HG03196 (cell line): ENCODE measurements at regions not wholly inside any gene's neighbourhood (a gene's known extent, or its start where the extent isn't known, plus 50 kb on each side); places are given as distances from the start of the nearest gene placed in this dataset.

Experiments used
- ATAC-seq: cut with Tn5 transposase; IDR thresholded peaks from one replicate; pipeline ENCODE4 v1.9.1; 2021; ENCODE audit not compliant: unreplicated experiment

DNA sequence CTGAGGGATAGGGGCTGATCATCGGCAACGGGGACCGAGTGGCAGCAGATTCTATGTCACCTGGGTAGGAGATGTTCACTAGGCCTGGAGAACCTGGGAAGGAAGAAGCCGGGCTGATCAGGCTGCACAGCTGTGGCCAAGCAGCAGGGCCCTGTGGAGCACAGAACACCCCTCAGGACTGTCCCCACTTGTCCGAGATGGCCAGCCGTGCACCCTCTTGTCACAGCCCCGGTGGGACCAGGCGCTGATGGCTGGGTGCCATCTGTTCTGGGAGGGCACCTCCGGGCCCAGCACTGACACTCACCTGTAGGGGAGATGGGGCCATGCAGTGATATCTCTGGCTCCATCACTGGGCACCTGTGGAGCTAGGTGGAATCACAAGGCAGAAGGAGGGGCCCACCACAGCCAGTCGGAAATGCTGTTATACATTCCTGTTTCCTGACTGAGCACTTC, 217.9 kb upstream of the RAB6C start:
- ATAC-seq: no peak

DNA sequence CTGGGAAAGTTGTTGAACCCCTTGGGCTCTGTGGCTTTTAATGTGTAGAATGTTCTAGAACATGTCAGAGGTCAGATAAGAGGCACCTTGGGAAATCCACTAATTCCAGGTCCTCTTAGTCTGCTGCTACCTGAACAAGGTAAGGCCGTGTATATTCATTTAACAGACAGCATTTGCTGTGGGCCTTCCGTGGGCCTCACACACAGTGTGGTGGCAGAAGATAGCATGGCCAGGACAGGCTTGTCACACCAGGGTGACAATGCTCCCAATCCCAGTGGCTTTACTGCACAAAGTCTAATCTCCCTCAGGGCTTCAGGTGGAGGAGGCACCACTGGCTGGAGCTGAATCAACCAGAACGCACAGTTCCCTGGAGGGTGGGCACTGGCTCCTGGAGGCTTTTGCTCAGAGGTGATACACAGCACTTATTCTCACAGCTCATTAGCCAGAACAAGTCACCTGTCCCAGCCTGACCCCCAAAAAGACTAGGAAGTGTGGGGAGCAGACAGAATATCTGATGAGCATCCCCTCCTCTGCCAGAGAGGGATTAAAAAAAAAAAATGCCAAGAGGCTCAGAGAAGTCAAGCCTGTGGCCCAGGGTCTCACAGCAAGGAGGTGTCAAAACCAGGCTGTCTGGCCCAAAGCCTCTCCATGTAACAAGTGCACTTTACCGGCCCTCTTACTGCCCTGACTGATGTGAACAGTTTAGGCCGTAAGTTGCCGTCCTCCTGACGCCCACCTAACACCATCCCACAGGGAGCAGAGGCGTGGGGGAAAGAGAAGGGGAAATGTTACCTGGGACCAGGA, 216.9 kb upstream of the RAB6C start:
- no peak for ATAC-seq

DNA sequence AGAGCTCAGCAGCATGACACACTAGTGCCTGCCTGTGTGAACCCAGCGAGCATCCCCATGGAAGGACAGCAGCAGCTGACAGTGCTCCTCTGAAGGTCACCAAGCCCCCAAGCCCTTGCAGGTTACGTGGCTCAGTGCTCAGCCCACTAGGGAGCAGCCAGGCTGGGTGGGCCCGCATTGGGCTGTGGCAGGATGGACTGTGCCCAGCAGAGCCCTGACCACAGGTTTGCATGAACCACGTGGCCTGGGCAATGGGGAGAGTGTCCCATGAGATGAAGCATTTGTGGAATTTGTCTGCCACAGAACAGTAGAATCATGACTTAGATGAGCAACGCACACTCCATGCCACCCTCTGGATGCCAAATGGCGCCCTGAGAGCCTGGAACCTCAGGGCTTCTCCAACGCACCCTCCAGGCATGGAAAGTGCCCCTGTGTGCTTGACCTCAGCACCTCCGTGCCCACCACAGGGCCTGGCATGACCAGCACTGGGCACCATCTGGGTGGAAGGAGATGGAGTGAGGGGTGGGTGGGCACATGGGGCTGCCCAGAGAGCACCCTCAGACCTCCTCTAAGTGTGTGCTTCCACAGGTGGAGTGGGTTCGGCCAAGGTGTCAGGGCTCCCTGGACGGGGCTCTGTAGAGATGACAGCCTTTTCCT, 216.1 kb upstream of the RAB6C start:
- ATAC-seq: no peak

DNA sequence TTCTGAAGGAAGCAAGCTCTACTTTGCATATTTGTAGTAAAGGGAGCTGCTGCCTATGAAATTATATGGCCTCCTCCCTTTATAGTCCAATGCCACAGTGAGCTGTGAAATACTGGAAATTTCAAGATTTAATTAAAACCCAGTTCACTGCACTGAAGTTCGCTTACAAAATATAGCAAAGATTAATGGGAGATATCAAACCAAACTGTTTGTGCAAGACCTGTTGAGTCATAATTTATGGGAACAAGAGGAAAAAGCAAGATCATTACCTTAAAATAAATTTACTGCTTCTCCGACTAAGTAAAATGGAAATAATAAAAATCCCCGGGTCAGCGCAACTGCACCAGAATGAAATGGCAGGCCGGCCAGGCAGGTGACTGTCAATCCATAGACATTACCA, 215.5 kb upstream of the RAB6C start:
- no peak for ATAC-seq

DNA sequence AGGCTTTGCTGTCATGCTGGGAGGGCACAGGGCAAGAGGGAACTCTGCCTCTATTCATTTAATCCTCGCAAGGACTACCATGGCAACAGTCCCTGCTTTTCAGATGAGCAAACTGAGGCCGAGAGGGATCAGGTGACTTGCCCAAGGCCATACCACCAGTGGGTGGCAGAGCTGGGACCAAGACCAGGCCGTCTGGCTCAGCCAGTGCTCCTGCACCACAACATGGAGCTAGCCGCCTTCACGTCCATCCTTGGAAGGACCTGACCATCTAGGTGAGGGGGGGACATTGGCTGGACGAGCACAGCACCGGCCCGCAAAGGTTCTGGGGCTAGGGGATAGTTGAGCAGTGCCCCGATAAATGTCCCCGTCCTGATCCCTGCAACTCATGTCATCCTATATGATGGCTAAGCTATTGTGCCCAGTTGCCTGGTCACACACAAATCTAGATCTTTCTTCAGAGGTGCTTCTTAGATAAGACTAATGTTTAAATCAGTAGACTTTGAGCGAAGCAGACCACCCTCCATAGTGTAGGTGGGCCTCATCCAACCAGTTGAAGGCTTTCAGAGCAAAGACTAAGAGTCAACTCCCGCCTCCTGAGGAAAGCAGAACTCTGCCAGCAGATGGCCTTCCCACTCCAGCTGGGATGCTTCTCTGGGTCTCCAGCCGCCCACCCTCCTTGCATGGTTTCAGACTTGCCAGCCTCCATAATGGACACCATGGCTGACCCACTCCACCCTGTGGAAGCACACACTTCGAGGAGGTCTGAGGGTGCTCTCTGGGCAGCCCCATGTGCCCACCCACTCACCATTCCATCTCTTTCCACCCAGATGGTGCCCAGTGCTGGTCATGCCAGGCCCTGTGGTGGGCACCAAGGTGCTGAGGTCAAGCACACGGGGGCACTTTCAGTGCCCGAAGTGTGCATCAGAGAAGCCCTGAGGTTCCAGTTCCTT, 214.8 kb upstream of the RAB6C start:
- no peak for ATAC-seq

DNA sequence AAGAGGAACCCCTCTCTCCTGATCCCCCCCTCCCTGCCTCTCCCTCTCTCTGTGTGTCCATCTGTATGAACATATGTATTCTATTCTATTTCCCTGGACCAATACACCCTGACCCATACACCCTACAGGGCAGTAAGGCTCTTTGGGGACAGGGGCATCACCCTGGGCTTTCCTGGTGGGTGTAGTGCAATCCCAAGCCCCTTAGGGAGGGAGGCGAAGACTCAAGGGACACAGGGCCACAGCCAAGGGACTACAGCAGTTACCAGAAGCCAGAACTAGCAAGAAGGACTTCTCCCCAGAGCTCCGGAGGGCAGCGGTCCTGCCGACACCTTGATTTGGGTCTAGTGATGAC, 214.2 kb upstream of the RAB6C start:
- ATAC-seq: no peak

DNA sequence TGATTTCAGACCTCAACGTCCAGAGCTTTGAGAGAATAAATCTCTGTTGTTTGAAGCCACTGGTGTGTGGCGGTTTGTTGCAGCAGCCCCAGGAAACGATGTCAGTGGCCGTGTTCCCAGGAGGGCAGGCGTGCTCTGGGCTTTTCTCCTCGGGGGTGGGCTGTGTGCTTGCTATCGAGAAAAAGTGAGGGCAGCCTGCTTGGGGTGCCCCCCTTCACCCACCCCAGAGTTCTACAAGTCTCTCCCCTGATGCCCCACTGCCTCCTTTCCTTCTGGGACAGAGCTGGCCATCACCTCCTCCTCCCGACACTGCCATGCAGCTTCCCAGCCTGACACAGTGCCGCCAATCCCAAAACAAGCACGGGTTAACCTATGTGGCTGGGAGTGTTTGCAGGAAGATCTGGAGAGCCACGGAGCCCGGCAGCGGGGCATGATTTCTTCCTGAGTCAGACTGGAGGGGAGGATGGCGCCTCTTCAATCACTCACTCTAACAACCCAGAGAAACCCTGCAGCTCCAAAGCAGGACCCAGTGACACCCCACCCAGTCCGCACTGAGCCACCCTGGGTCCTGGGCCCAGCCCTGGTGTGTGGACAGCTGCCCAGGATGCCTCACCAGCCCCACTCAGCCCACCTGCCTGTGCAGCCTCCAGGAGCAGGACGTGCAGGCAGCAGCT, 213.7 kb upstream of the RAB6C start:
- ATAC-seq: no peak

DNA sequence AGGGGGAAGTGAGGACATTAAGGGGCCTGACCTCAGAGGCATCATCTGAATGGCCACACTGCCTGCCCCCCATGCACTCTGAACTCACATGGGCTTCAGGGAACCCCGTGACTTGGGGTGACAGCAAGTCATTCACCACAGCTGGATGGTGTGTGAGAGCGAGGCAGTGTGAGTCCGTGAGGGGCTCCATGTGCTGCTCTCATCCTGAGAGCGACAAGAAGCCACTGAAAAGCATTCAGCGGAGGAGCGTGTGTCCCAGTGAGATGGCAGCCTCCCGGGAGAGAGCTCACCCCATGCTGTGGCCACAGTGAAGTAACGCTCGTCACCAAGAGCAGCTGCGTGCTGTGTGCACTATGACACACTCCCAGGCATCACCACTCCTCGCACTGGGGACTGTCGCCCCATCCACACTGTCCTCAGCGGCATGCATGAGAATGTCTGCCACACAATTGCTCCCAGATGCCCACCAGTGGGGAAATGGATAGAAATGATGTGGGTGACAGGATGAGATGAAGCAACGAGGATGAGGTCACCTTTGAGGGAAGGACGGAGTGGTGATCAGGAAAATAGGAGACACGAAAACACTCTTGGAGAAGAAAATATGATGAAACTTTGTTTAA, 213.0 kb upstream of the RAB6C start:
- no peak for ATAC-seq

DNA sequence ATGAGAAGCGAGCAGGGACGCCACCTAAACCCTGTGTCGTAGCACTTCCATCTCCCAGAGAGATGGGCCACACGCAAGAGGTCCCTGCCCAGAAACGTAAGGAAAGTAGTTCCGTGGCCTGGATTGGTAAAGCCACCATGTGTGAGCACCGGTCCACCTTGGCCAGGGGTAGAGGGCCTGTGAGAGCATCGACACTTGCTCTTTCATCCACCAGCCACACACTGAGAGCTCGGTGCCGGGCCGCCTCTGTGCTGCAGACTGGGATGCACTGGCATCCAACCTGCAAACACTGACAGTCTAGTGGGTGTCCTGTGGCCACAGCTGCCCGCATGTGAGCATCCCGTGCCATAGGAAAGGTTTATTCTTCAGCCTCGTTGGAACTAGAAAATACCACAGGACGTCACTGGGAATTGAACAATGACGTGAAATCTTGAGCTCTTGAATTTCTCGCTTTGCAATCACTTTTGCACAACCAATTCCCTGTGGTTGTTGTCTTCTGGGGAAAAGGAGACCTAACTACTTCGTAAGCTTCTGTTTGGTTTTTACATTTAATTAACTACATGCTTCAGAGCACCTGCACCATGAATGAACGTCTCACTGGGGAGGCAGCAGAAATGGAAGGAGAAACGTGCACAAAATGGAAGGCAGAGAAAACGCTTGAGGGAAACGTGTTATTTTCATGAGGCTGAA, 212.0 kb upstream of the RAB6C start:
- ATAC-seq: no peak

DNA sequence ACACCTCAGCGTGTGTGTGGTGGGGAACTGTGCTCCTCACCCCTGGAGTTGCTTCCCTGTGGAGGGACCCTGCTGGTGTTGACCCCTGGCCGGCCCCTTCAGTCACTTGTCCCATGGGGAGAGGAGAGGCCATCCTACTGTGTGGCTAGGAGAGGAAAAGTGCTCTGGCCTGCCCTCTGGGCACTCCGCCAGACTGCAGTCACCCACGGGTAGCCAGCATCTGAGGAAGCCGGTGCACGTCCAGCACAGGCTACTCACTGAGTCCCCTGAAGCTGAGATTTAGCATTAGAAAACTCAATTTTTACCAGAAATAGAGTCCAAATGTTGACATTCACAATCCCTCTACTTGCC, 211.5 kb upstream of the RAB6C start:
- no peak for ATAC-seq

DNA sequence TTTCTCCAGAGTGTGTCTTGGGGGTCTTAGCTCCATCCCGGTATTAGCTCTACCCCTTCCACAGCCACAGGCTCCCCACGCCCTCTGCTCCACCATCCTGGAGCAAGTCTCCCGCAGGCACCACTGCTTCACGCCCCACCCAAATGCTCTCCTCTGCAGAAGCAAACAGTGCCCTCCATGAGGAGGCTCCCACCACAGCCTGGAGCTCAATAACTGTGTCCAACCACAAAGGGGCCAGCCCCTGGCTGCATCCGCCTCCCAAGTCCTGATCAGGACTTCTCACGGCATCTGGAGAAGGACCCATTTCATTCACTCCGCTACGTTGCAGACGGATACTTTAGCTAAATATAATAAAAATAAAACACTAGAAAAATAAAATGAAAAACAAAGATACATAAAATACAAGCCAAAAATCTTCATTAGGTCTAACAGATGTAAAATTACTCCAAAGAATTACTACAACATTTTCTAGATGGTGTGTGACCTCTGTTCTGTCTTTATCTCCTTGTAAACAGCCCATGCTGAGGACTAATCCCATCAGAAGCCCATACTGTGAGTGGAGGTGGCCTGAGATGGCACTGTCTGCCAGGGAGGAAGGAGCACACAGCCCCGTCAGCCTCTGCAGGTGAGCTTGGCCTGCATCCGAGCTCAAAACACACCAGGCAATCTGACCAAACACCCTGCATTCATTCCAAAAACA, 210.8 kb upstream of the RAB6C start:
- ATAC-seq: no peak

DNA sequence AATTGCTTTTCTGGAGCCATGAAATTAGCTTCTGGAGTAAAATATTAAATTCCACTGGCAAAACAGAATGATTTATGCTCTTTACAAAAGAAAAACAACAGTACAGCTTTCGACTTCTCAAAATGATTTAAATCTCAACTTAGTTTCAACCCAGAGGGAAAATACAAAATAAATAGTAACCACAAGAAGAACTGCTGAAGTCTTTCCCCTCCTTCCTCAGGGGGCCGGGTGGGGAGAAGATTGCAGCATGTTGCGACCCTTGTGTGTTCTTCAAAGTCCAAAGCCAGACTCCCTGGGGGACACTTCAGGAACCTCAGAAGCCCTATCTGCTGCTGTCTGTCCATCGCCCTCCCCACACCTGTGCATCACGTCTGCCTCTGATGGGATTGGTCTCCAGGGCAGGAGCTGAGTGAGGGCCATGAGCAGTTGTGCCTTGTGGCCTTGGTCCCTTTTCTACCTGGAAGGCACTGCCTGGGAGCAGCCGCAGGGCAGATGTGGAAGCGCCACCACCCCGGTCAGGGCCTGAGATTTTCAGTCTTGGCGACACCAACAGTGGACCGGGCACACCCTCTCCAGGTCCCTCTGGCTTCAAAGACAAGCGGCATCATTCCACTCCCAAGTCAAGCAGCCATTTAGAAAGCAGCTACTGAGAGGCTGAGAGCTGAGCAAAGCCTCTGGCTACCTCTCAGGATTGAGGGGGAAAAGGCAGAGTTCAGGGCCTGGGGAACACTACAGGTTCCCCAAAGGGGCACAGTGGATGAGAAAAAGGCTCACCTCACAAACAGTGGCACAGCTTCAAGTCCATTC, 210.1 kb upstream of the RAB6C start:
- ATAC-seq: no peak

DNA sequence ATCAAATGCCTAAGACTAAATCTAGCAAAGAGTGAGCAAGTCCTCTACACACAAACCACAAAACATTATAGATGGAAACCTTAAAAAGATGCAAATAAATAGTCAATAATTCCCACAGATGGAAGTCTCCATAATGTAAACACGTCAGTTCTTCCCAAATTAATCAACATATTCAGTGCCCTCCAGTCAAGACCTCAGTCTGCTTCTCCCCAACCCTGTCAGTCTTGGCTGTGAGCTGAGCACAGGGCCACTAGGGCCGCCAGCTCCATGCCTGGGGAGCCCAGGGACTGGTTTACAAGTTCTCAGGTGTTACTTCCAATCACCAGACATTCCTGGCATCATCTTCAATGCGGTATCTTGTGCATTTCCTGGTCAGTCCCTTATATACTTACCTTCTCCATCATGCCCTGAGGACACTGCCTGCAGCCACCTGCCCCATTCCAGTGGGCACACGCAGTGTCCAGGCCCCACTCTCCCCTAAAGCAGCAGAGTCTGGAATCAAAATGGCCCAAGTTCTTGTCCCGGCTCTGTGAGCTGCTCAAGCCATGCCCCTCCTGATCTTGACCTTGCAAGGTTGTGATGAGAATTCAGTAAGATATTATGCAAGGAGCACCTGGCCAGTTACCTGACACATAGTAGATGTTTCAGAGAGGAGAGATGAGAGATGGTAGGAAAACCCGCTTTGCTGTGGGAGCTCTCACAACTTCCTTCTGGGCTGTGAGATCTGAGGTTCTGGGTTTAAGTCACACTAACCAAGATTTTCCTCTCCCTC, 207.9 kb upstream of the RAB6C start:
- no peak for ATAC-seq

DNA sequence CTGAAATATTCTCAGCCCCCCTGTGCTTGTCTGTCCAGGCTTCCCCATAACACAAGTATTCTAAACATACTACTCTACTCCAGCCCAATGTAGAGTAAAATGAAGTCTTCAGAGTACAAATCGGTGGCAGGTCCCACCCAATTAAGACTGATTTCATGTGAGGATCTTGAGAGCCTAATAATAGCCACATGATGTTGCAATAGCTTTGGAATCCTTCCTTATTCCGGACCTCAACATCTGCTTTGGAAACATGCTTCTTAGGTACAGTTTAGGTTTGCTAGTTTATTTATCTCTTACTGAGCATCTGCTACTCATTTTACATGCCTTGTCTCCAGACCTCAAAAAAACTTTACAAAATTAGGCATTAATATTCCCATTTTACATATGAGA, 207.3 kb upstream of the RAB6C start:
- ATAC-seq: no peak

DNA sequence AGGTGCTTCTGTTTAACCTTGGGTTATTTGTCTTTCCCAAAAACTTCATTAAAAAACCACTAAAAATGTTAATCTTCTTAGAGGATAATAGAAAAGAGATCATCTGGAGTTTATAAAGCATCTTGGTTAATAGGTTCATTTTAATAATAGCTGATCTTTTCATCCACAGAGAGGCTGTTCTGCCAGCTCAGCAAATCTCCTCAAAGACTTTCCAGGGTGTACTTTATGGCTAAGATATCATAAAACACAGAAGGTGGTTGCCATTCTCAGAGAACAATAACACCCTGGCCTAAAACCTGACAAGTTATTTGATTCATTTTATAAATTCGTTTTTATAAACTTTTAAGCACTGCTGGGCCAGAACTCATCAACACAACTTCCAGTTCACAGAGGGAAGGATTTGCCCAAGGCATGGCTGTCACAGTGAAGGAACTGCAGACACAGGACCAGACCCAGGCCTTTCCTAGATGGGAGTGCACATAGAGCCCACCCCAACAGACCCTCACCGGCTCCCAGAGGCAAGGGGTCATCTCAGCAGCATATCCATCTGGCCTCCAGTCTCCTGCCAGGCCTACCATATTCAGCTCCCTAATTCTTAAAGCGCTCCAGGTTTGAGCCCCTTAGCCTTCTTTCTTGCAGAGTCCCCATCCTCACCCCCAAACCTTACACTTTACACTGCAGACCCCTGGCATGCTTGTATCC, 203.4 kb upstream of the RAB6C start:
- no peak for ATAC-seq

DNA sequence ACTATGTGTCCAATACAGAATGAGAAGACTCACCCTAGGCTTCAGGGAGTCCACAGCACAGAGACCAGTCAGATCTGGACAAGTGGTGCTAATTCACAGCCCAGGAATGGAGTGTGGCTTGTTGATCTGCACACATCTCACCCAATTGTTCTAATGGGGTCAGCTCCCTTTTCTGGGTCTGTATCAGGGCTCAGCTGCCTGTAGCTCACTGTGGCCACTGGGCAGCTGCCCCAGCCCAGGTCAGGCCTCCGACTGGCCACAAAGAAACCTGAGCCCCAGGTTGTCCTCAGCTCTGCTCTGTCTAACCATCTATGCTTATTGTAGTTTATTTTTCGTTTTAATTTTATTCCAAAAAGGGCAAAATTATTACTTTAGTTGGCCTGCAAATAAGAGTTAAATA, 202.3 kb upstream of the RAB6C start:
- ATAC-seq: no peak
